ENCODE measurements at regions not wholly inside any gene's neighbourhood (a gene's known extent, or its start where the extent isn't known, plus 50 kb on each side); places are given as distances from the start of the nearest gene placed in this dataset.
A peak's percentile ranks its signal among the peaks of the same experiment; 100 is the strongest.

GRCh38 chr1:87398641-87399040 lies 70.0 kb downstream of the LMO4 start:
- no peak for DNase-seq (ENCODE audit: low spot score in 2 of 2)
- TF ChIP-seq POLR2A (IDR thresholded peaks at IDR 0.05) (no peak), EP300 (IDR thresholded peaks at IDR 0.05) (no peak), POLR2AphosphoS5 (IDR thresholded peaks at IDR 0.05) (no peak), CTCF (IDR thresholded peaks at IDR 0.05) (no peak)
- H3K27me3 ChIP-seq, result no peaks in the 10 kb centered on the region
- no peaks in the 10 kb centered on the region for H3K9me3 ChIP-seq
- WGBS, result 66% methylated on average over 4 of the region's 4 CpGs
- no peaks in the 10 kb centered on the region for H3K36me3 ChIP-seq
- H3K27ac ChIP-seq, result peak overlapping the region; percentile 39
- H3K4me3 ChIP-seq, result no peak overlapping the region
- peaks cover 8% of the 10 kb centered on the region for H3K4me1 ChIP-seq

GRCh38 chr1:87399264-87399663 lies 70.6 kb downstream of the LMO4 start:
- H3K4me1 ChIP-seq, result peaks cover 11% of the 10 kb centered on the region
- no peaks in the 10 kb centered on the region for H3K9me3 ChIP-seq
- no peak for DNase-seq (ENCODE audit: low spot score in 2 of 2)
- no peaks in the 10 kb centered on the region for H3K36me3 ChIP-seq
- no peak overlapping the region for H3K4me3 ChIP-seq
- H3K27ac ChIP-seq, result peak overlapping the region; percentile 67
- WGBS, result 56% methylated on average over 2 of the region's 2 CpGs
- H3K27me3 ChIP-seq, result no peaks in the 10 kb centered on the region
- no peak for TF ChIP-seq CTCF (IDR thresholded peaks at IDR 0.05)
- TF ChIP-seq POLR2AphosphoS5 (IDR thresholded peaks at IDR 0.05), result no peak
- no peak for TF ChIP-seq POLR2A (IDR thresholded peaks at IDR 0.05)
- no peak for TF ChIP-seq EP300 (IDR thresholded peaks at IDR 0.05)

GRCh38 chr1:87399701-87400100 lies 71.0 kb downstream of the LMO4 start:
- TF ChIP-seq POLR2AphosphoS5 (IDR thresholded peaks at IDR 0.05), result no peak
- no peak for TF ChIP-seq POLR2A (IDR thresholded peaks at IDR 0.05)
- no peak for TF ChIP-seq EP300 (IDR thresholded peaks at IDR 0.05)
- TF ChIP-seq CTCF (IDR thresholded peaks at IDR 0.05), result no peak
- no peaks in the 10 kb centered on the region for H3K27me3 ChIP-seq
- peaks cover 16% of the 10 kb centered on the region for H3K4me1 ChIP-seq
- no peaks in the 10 kb centered on the region for H3K9me3 ChIP-seq
- DNase-seq (ENCODE audit: low spot score in 2 of 2), result no peak
- peak overlapping the region; percentile 67 for H3K27ac ChIP-seq
- WGBS, result 56% methylated on average over 4 of the region's 4 CpGs
- H3K4me3 ChIP-seq, result no peak overlapping the region
- no peaks in the 10 kb centered on the region for H3K36me3 ChIP-seq

GRCh38 chr1:87400813-87401212 lies 72.1 kb downstream of the LMO4 start:
- no peak for TF ChIP-seq POLR2A (IDR thresholded peaks at IDR 0.05)
- TF ChIP-seq CTCF (IDR thresholded peaks at IDR 0.05), result no peak
- TF ChIP-seq POLR2AphosphoS5 (IDR thresholded peaks at IDR 0.05), result no peak
- TF ChIP-seq EP300 (IDR thresholded peaks at IDR 0.05), result no peak
- H3K27ac ChIP-seq, result no peak overlapping the region
- WGBS, result 82% methylated on average over 1 of the region's 1 CpG
- peaks cover 17% of the 10 kb centered on the region for H3K4me1 ChIP-seq
- no peaks in the 10 kb centered on the region for H3K9me3 ChIP-seq
- no peak overlapping the region for H3K4me3 ChIP-seq
- H3K36me3 ChIP-seq, result no peaks in the 10 kb centered on the region
- H3K27me3 ChIP-seq, result no peaks in the 10 kb centered on the region
- DNase-seq (ENCODE audit: low spot score in 2 of 2), result no peak

GRCh38 chr1:87402241-87403002 lies 73.7 kb downstream of the LMO4 start:
- TF ChIP-seq CTCF (IDR thresholded peaks at IDR 0.05) (no peak), POLR2A (IDR thresholded peaks at IDR 0.05) (no peak), EP300 (IDR thresholded peaks at IDR 0.05) (no peak), POLR2AphosphoS5 (IDR thresholded peaks at IDR 0.05) (no peak)
- H3K9me3 ChIP-seq, result no peaks in the 10 kb centered on the region
- H3K36me3 ChIP-seq, result no peaks in the 10 kb centered on the region
- H3K27me3 ChIP-seq, result no peaks in the 10 kb centered on the region
- no peak overlapping the region for H3K27ac ChIP-seq
- DNase-seq (ENCODE audit: low spot score in 2 of 2), result no peak
- WGBS, result 69% methylated on average over 6 of the region's 6 CpGs
- H3K4me3 ChIP-seq, result no peak overlapping the region
- peaks cover 17% of the 10 kb centered on the region for H3K4me1 ChIP-seq

Data from suprapubic skin (tissue), 4 donors.